GM23338 (cell line): ENCODE measurements at regions not wholly inside any gene's neighbourhood (a gene's known extent, or its start where the extent isn't known, plus 50 kb on each side); places are given as distances from the start of the nearest gene placed in this dataset.

Experiments
- CREB1 ChIP-seq: fragments of 250-450 bp; sonication (Bioruptor Pico); IDR thresholded peaks from 2 replicates; pipeline ENCODE4 v1.5.0; 2020; ENCODE audit warnings: low read depth, mild to moderate bottlenecking, moderate library complexity
- ETS1 ChIP-seq: IDR thresholded peaks from 2 replicates; pipeline ENCODE4 v1.6.1; 2016; ENCODE audit warnings: antibody characterized with exemption
- EZH2 ChIP-seq: fragments of 200-600 bp; sonication (generic); IDR thresholded peaks from one replicate; pipeline ENCODE4 v1.8.0; 2017; ENCODE audit warnings: antibody characterized with exemption, mild to moderate bottlenecking, low read depth; ENCODE audit not compliant: unreplicated experiment
- EZH2phosphoT487 ChIP-seq: fragments of 200-600 bp; sonication (generic); IDR thresholded peaks from one replicate; pipeline ENCODE4 v1.8.1; 2018; ENCODE audit warnings: antibody characterized with exemption; ENCODE audit not compliant: unreplicated experiment
- JUNB ChIP-seq: IDR thresholded peaks from one replicate; pipeline ENCODE4 v1.6.1; 2016; ENCODE audit warnings: antibody characterized with exemption; ENCODE audit not compliant: unreplicated experiment
- NANOG ChIP-seq: IDR thresholded peaks from 2 replicates; pipeline ENCODE4 v1.6.1; 2016; ENCODE audit warnings: antibody characterized with exemption, borderline replicate concordance
- POLR2AphosphoS5 ChIP-seq: IDR thresholded peaks from 2 replicates; pipeline ENCODE4 v1.6.1; 2016; ENCODE audit warnings: antibody characterized with exemption, low read depth
- ZNF114 ChIP-seq: fragments of 250-450 bp; sonication (Bioruptor Pico); IDR thresholded peaks from 2 replicates; pipeline ENCODE4 v1.5.0; 2020; ENCODE audit warnings: mild to moderate bottlenecking, moderate library complexity
- TF ChIP-seq, protein P1 (sequence below), 2 experiments: fragments of 200-600 bp in 1 of 2; sonication (generic) in 1 of 2; conservative IDR thresholded peaks; 2 replicates each; pipeline versions ENCODE4 v1.5.1 to v1.6.1; 2016 to 2017; ENCODE audit warnings: antibody characterized with exemption in 2 of 2, low read depth in 2 of 2, mild to moderate bottlenecking in 2 of 2, moderate library complexity in 1 of 2
- TF ChIP-seq, protein P2 (sequence below): IDR thresholded peaks from one replicate; pipeline ENCODE4 v1.6.1; 2018; ENCODE audit warnings: antibody characterized with exemption; ENCODE audit not compliant: unreplicated experiment

DNA sequence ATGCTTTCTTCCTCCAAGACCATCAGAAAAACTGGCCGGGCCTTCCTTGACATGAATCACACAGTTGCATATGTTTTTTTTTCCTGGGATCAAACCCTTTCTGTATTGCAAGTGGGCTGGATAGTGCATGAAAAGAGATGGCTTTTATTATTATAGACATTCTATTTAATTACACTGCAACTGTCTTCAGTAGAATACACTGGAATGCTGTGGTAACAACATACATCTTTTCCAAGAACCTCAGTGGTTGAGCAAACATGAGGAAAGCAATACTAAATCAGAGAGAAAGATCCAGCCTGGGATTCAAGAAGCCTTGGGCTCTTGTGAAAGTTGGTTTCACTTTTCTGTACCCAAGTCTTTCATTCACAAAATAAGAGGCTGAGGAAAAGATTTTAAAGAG is 193.0 kb downstream of the DMAC1 start:
- TF ChIP-seq, protein P1, sequence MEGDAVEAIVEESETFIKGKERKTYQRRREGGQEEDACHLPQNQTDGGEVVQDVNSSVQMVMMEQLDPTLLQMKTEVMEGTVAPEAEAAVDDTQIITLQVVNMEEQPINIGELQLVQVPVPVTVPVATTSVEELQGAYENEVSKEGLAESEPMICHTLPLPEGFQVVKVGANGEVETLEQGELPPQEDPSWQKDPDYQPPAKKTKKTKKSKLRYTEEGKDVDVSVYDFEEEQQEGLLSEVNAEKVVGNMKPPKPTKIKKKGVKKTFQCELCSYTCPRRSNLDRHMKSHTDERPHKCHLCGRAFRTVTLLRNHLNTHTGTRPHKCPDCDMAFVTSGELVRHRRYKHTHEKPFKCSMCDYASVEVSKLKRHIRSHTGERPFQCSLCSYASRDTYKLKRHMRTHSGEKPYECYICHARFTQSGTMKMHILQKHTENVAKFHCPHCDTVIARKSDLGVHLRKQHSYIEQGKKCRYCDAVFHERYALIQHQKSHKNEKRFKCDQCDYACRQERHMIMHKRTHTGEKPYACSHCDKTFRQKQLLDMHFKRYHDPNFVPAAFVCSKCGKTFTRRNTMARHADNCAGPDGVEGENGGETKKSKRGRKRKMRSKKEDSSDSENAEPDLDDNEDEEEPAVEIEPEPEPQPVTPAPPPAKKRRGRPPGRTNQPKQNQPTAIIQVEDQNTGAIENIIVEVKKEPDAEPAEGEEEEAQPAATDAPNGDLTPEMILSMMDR (conservative IDR thresholded peaks at IDR 0.05; ENCODE audit: low read depth in 2 of 2), result no peak
- no peak for TF ChIP-seq ZNF114 (CRISPR knock-in tag)
- TF ChIP-seq EZH2phosphoT487, result no peak
- no peak for TF ChIP-seq POLR2AphosphoS5
- no peak for TF ChIP-seq CREB1 (CRISPR knock-in tag)
- no peak for TF ChIP-seq JUNB
- no peak for TF ChIP-seq EZH2
- no peak for TF ChIP-seq ETS1
- TF ChIP-seq NANOG, result no peak
- TF ChIP-seq, protein P2, sequence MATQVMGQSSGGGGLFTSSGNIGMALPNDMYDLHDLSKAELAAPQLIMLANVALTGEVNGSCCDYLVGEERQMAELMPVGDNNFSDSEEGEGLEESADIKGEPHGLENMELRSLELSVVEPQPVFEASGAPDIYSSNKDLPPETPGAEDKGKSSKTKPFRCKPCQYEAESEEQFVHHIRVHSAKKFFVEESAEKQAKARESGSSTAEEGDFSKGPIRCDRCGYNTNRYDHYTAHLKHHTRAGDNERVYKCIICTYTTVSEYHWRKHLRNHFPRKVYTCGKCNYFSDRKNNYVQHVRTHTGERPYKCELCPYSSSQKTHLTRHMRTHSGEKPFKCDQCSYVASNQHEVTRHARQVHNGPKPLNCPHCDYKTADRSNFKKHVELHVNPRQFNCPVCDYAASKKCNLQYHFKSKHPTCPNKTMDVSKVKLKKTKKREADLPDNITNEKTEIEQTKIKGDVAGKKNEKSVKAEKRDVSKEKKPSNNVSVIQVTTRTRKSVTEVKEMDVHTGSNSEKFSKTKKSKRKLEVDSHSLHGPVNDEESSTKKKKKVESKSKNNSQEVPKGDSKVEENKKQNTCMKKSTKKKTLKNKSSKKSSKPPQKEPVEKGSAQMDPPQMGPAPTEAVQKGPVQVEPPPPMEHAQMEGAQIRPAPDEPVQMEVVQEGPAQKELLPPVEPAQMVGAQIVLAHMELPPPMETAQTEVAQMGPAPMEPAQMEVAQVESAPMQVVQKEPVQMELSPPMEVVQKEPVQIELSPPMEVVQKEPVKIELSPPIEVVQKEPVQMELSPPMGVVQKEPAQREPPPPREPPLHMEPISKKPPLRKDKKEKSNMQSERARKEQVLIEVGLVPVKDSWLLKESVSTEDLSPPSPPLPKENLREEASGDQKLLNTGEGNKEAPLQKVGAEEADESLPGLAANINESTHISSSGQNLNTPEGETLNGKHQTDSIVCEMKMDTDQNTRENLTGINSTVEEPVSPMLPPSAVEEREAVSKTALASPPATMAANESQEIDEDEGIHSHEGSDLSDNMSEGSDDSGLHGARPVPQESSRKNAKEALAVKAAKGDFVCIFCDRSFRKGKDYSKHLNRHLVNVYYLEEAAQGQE, result no peak
